Sigmoid colon (tissue), 3 donors: ENCODE measurements at regions not wholly inside any gene's neighbourhood (a gene's known extent, or its start where the extent isn't known, plus 50 kb on each side); places are given as distances from the start of the nearest gene placed in this dataset.

ENCODE experiments used
- CTCF ChIP-seq, 4 experiments: fragments of 450-650 bp in 3 of 4; fragments of 200-600 bp in 1 of 4; IDR thresholded peaks; one replicate each; pipeline ENCODE4 v1.5.1; 2016 to 2019; ENCODE audit warnings: antibody characterized with exemption in 4 of 4, mild to moderate bottlenecking in 3 of 4, moderate library complexity in 2 of 4
- POLR2A ChIP-seq, 2 donors: fragments of 450-650 bp; IDR thresholded peaks; one replicate each; pipeline ENCODE4 v1.6.1; 2016; ENCODE audit warnings: antibody characterized with exemption in 2 of 2, mild to moderate bottlenecking in 2 of 2, moderate library complexity in 2 of 2

GRCh38 chr3:82054849-82055248, 293.4 kb upstream of the GBE1 start:
- TF ChIP-seq POLR2A (IDR thresholded peaks at IDR 0.05) (no peak), CTCF (IDR thresholded peaks at IDR 0.05) (no peak)
